HL-60 (cell line): ENCODE measurements at regions not wholly inside any gene's neighbourhood (a gene's known extent, or its start where the extent isn't known, plus 50 kb on each side); places are given as distances from the start of the nearest gene placed in this dataset.

Experiments
- POLR2AphosphoS5 ChIP-seq: IDR thresholded peaks from 2 replicates; pipeline ENCODE4 v1.6.1; 2012; ENCODE audit warnings: low read depth
- REST ChIP-seq: IDR thresholded peaks from 2 replicates; pipeline ENCODE4 v1.6.1; 2012; ENCODE audit warnings: low read depth; ENCODE audit not compliant: insufficient replicate concordance
- TF ChIP-seq, protein P1 (sequence below): IDR thresholded peaks from one replicate; pipeline ENCODE4 v1.5.1; 2011; ENCODE audit warnings: low read length, control low read depth, inconsistent platforms; ENCODE audit not compliant: insufficient read depth

DNA sequence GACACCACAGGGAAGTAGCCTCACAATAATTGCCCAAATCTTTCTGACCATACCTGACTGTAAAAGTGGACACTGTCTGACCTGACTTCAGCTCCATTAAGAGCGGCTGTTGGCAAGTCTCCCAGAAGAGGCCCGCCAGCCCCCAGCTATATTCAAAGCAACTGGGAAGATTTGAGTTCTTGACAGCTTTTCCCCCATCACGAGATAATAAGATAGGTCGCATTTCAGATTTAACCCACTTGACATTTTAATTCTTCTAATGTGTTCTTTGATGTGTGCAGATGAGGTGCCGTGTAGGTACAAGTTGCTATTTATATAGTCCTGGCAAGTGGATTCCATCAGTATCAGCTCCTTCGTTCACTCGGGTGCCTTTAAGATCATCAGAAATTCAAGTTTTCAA lies 345.7 kb downstream of the DRD1 start:
- TF ChIP-seq, protein P1, sequence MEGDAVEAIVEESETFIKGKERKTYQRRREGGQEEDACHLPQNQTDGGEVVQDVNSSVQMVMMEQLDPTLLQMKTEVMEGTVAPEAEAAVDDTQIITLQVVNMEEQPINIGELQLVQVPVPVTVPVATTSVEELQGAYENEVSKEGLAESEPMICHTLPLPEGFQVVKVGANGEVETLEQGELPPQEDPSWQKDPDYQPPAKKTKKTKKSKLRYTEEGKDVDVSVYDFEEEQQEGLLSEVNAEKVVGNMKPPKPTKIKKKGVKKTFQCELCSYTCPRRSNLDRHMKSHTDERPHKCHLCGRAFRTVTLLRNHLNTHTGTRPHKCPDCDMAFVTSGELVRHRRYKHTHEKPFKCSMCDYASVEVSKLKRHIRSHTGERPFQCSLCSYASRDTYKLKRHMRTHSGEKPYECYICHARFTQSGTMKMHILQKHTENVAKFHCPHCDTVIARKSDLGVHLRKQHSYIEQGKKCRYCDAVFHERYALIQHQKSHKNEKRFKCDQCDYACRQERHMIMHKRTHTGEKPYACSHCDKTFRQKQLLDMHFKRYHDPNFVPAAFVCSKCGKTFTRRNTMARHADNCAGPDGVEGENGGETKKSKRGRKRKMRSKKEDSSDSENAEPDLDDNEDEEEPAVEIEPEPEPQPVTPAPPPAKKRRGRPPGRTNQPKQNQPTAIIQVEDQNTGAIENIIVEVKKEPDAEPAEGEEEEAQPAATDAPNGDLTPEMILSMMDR: no peak
- no peak for TF ChIP-seq REST
- no peak for TF ChIP-seq POLR2AphosphoS5
